Hematopoietic multipotent progenitor cell (in vitro differentiated cells): ENCODE measurements at regions not wholly inside any gene's neighbourhood (a gene's known extent, or its start where the extent isn't known, plus 50 kb on each side); places are given as distances from the start of the nearest gene placed in this dataset.

Experiments used
- DNase-seq, 3 donors: peaks; one replicate each; pipeline ENCODE4 v3.0.0-alpha.2; 2011 to 2015; ENCODE audit warnings: low read depth in 2 of 3, low spot score in 2 of 3

DNA sequence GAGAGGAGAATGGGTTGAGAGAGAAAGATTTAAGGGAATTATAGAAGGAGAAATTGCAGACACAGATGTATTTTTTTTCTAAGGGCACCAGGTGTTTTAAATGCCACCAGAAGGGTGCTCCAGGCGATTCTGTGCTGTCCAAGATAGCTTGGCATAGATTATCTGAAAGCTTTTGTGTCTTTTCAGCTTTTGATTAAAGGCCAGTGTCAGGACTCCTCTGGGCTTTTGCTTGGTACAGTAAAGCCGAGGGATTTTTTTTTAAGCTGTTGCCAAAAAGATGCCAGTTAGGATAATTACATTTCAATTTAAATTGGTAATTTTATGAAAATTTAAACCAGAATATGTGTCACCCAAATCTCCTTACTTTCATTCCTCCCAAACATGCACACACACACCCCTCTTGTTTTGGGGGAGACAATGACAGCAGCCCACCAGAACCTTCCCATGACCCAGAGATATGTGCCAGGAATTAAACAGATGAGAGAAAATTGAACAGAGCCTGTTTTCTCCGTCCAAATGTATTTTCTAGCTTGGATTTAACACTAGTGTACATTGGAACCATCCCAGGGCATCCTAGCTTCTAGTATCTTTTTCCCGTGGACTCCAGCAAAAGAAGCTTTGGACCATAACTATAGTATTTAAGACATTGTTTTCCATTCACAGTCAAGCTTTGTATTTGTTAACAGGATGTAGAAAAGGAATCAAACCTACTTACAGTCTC is 670.7 kb upstream of the CXADR start:
- DNase-seq = no peak

DNA sequence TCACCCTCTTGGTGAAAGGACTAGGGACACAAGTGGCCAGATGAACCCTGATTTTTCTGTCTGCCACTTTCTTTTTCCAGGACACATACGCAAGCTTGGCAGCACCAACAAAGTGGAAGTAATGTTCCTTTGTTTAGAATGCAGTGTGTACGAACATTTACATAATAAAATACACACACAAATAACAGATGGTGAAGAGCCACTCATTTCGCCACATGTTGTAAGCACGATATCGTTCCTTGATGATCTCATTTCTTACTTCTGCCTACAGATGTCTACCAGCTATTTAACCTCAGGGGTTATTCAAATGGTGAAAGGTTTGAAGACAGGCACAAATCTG is 670.2 kb upstream of the CXADR start:
- no peak for DNase-seq

DNA sequence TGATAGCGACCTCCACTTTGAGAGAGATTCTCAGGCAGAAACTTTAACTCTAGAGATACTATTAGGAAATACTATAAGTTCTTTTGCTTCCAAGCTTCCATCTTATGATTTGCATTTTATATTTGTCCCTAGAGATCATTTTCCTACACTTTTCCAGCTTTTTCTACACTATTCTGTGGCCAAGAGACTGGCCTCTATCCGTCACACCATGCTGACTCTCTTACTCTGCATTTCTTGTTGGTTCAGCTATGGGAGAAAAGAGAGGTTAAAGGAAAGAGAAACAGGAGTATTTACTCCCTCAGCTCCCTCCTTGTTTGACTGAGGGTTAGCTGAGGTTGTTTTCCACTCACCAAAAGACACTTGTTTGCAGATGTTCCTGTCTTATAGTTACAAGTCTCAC is 665.6 kb upstream of the CXADR start:
- DNase-seq = no peak

DNA sequence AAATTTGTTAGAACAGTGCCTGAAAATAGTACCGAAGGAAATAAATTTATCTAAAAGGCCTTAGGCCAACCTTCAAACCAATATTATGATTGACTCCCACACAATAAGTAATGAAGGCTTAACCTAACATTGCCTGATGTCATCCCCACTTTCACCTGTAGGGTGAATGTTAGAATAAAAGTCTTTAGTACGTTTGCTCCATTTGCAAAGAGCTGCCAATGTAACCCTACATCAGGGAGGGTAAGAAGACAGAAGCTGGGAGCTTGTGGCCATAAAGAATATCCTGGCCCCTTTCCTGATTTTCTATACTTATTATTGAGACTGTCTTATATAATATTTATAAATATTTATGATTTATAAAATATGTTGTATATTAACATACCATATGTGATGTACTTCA is 661.8 kb upstream of the CXADR start:
- no peak for DNase-seq

DNA sequence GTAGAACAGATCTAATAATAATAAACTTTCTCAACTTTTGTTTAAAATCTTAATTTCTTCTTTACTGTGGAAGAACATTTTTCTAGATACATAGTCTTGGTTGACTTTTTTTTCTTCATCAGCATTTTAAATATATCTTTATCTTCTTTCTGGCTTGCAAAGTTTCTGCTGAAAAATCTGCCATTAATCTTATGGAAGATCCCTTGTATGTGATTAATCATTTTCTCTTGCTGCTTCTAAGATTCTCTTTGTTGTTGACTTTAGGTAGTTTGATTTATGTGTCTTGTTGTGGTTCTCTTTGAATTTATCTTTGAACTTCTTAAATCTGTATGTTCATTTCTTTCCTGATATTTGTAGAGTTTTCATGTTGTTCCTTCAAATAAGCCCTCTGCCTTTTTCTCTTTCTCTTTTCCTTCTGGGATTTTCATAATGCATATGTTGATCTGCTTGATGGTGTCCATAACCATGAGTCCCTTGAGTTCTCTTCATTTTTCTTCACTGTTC is 657.6 kb upstream of the CXADR start:
- no peak for DNase-seq

DNA sequence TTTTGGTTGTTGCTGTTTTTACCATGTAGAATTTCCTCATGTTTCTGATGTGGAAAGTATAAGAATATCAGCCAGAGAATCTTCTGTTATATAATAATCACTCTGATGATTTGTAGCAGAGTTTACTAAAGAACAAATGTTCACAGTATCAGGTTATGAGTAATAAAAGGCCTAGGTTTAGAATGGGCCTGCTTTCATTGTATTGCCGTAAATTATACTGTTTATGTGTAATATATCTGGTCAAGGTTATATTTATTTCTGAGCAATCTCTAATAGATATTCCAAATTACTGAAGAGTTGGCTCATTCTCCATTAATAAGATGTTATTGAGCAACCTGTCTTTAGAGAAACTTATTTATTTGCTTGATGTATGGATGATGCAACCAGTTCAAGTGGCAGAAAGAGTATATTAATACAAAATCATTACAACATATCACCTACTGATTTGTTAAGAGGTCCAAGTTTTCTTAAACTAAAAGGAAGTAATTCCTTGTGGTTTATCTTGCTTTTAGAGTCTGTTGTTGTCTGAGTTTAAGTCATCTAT is 649.4 kb upstream of the CXADR start:
- no peak for DNase-seq

DNA sequence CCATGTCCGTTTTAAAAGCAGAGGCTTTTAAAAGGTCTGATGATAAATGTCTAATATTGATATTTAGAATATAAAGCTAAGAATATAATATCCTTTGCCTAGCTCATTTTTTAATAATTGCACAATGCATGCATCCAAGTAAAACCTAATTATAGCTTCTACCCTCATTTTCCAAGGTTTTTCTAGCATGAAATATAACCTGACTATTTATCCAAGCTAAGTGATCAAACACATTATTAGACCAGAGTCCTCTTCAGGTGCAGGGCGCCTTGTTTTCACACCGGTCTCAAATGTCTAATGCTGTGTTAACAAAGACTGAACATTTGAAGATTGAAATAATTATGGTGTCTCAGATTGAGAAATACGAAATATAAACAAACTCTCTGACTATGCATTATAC is 648.9 kb upstream of the CXADR start:
- no peak for DNase-seq

DNA sequence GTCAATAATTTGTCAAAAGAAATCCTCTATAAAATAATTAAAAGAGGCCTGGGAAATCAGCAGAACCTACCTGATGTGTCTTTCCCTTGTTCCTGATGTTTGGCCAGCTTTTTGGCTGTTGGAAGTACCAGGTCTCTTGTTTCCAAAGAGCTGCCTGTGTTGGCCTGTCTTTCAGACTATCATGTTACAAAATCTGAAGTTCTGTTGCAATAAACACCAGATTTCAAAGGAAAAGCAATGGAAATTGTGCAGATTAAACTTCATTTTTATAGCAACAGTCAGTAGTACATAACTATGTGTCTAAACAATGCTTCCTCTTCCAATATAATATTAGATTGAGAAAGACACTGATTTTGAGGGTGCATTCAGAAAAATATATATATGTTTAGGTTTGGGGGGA is 647.2 kb upstream of the CXADR start:
- no peak for DNase-seq

DNA sequence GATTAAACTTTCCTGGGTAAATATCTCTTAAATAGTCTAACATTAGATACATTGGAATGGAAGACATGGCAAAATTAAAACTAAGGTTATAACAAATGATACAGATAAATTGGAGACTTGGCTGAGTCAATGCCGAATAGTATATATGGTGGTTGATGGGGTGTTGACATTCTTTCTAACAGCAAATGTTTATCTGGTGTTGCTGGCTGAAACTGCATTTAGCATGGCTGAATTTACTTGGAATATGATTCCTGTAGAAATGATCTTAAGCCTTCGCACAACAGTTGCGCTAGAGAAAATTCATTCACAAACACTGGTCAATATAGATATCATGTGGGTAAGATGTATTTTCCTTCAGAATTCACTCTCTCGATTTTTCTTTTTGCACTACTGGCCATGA is 646.0 kb upstream of the CXADR start:
- no peak for DNase-seq

DNA sequence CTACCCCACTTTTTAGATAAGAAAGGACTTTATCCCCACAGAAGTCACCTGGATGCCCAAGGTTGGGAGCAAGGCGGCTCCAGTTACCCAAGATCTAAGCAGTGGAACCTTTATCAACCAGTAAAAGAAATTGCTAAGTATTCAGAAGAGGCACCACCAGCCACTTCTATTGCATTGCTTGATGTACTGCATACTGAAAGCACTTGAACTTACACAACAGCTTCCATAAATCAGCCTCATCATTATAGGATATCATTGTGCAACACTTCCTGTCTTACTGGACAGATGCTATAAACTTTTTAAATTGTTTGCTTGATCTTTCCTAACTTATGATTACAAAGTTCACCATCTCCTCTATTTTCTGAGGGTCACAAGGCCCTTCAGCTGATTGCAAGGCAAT is 642.7 kb upstream of the CXADR start:
- no peak for DNase-seq

DNA sequence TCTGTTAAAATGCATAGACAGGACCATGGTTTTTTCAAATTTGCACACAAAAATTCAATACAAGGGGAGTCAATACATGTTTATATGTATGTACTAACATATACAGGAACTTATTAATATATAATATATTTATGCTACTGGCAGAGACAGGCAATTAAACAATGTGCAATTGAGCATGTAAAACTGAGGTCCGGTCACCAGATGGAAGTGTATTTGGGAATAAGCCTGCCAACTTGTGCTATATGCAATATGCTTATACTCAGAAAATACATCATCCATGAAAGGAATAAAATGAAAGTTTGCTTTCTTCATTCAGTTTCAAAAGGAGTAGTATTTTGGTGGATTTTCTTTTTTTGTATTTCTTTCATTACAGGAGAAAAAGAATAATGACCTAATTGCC is 640.2 kb upstream of the CXADR start:
- no peak for DNase-seq

DNA sequence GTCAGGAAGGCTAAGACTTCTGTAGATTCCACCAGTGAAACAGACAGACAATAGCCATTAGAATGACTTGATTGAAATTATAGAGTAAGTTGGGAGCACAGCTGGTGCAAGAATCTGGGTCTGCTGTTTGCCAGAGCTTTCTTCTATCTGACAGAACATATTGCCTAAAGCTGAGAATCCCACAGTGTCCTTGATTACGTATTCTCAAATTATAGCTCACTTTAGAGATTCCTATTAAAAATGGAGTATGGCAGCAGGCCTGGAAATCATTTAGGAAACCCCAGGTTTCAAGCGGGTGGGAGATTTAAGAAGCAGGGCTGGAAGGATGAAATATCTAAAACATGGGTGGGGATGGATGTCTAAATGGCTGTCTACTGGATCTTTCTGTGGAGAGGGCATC is 639.7 kb upstream of the CXADR start:
- DNase-seq = no peak

DNA sequence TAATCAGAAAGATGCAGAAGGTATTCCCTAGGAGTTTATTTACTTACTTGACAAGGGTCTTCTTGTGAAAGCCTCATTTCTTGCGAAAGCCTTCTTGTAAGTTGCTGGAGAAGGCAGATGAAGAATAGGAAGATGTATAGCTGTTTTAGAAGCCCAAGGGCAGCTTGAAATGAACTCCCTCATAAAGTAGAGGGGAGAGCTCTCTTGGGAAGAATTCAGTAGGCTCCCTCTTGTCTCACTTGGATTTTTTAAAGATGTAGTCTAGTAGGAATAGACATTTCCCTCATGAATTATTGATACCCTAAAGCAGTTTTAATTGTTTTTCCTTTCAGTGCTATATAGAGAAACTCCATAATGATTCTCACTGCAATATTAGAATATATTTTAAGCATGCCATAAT is 639.2 kb upstream of the CXADR start:
- DNase-seq = no peak

DNA sequence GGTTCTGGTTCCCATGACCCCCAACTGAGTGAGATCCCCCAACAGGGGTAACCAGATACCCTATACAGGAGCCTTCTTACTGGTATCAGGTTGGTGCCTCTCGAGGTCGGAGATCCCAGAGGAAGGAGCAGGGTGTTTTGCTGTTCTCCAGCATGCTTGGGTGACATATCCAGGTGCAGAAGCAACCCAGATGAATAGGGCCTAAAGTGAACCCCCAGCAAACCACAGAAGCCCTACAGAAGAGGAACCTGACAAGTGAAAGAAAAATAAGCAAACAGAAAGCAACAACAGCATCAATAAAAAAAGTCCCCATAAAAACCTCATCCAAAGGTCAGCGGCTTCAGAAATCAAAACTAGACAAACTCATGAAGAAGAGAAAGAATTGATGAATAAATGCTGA is 633.4 kb upstream of the CXADR start:
- no peak for DNase-seq

DNA sequence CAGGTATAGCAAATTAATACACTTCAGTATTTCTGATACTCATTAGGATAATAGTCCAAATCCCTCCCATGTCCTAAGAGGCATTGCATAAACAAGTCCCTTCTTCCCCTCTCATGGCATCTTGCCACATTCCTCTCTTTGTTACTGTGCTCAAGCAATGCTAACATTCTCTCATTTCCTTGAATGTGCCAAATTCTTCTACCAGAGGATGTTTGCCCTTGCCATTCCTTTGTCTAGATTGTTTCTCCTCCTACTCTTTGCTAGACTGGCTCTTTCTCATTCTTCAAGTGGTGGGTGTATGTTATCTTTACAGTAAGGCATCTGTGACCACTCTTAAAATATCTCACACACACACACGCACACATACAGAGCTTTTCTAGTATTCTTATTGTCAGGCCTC is 621.0 kb upstream of the CXADR start:
- no peak for DNase-seq

DNA sequence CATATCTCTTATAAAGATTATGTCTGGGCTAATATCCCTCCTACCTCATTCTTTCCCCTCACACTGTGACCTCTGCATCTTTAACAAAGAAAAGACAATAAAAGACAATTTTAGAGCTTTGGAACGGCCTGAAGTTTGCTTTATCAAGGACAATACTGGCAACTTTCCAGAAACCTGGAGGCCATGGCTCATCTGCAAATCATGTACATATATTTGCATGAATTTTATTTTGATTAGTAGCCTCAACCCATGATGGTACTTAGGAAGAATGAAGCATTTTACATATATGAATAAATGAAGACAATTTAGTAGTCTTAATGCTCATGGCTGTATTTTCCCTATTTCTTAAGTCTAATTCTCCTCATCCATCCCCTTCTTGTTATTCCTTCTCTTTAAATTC is 612.2 kb upstream of the CXADR start:
- DNase-seq = no peak

DNA sequence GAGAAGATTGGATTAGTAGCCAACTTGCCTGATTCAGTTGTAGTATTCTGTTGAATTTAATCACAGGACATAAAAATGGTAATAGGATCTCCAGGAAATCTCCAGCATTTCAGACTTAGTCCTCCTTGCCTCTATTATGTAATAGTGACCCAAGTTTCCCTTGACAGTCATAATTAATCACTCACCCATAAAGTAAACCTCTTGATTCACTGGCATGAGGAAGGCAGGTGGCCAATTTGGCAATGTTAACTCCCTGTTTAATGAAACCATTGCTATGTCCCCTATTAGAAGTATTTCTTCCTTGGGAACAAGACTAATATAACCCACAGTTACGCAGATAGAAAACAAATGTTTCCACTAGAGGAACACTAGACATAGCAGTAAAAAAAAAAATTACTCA is 604.8 kb upstream of the CXADR start:
- DNase-seq = no peak

DNA sequence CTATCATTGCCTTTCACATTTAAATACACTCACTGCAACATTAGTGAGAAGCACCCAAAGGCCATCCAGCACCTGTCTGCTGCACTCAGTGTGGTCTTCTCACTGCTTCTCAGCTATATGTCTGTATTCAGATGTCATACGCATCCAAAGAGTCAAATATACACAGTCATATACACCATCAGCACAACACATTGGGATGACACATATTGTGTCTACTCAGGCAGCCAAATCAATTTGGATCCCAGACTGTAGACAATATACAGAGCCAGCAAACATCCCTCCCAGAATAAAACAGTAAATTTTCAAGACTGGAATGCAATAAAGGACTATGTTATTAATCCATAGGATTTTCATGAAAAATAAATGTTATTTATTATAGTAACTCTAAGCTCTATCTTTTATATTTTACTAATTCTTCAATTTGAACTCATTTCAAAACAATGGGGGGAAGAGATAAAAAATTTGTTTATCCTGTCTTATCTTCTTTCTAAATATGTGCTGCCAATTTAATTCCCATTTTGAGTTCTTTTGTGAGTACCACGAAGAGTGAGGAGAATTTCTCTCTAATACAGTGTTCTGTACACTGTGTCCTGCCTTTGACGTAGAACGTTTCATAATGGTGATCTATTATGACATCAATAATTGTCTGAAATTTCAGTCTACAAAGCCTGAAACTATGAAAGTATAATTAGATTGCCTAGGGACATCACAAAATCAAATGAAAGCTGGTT is 602.2 kb upstream of the CXADR start:
- no peak for DNase-seq

DNA sequence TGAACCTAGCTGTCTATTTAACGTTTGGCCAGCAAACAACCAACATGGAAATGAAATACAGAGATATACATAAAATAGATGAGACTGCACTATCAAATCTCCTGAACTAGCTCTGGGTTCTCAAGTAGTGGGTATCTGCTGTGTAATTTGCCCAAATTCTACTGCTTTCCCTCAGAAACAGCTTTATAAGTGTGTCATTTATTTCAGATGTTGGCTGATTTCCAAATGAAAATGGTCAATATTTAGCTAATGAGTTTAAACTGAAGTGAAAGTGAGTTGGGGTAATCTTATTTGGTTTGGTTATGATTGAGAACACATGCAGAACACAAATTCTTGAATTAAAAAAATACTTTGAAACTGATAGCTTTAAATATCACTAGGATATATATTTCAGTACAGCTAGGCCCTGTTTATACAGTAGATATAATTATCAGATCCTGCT is 601.7 kb upstream of the CXADR start:
- DNase-seq = no peak

DNA sequence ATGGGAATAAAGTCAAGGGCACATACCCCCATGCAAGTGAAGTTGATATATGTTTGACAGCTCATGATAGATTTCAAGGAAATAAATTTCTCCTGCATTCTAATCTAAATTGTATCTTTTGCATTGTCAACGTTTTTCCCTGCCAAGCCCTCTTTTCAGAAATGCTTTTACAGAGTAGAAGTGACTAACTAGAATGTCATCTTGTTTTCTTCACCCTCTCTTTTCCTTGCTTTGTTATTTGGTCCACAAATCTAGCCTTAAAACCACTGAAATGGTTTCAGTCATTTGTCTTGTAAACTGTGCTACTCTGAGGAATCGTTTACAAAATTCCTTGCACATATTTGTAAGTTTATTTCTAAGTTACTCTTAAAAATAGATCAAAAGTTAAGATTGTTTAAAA is 600.8 kb upstream of the CXADR start:
- DNase-seq = no peak

DNA sequence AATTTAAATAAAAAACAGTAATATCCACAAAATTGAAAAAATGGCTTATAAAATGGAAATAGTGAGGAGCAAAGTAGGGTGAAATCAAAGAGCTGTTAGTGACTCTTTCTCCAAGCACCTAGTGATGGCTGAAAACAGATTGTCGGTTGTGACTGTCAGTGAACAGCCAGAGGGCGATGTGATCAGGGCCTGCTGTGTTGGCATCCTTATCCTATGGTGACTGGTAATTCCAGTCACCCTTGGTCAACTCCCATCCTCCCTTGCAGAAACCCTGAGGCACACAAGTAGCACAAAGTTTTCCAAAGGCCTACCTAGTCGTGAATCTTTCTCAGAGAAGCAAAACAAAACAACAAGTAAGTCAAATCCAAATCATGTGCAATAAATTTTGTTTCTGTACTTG is 599.8 kb upstream of the CXADR start:
- DNase-seq = no peak

DNA sequence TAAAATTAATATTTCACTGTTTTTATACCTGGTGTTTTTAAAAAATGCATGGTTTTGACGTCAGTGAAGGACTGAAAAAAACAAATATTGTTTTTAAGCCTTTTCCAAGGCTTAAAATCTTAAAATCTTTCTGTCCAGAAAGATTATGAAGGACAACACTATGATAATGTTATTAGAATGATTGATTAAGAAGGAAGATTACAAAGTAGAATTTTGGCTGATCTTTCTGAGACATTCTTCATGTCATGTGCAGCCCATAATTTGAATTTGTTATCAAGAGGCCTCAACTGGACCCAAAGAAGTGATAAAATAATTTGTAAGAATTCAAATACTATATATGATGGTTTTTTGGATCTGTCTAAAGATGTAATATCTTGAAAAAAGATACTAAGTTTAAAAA is 584.4 kb upstream of the CXADR start:
- DNase-seq = no peak
